A549 (cell line): ENCODE measurements at regions not wholly inside any gene's neighbourhood (a gene's known extent, or its start where the extent isn't known, plus 50 kb on each side); places are given as distances from the start of the nearest gene placed in this dataset.

ENCODE experiments used
- CTCF ChIP-seq: fragments of >200 bp; sonication (Bioruptor Twin); formaldehyde crosslinking; IDR thresholded peaks from 3 replicates; pipeline ENCODE4 v1.5.1; 2016
- EP300 ChIP-seq, 2 experiments: fragments of >200 bp; sonication (Bioruptor Twin); formaldehyde crosslinking; IDR thresholded peaks; 2 replicates in 1 of 2; 3 replicates in 1 of 2; pipeline ENCODE4 v1.6.1; 2016 to 2017
- JUNB ChIP-seq: fragments of >200 bp; sonication (Bioruptor Twin); formaldehyde crosslinking; IDR thresholded peaks from 2 replicates; pipeline ENCODE4 v1.6.1; 2016
- MAX ChIP-seq: IDR thresholded peaks from 2 replicates; pipeline ENCODE4 v1.6.1; 2012
- POLR2A ChIP-seq: IDR thresholded peaks from 2 replicates; pipeline ENCODE4 v1.6.1; 2012; ENCODE audit warnings: mild to moderate bottlenecking, low read length
- RAD21 ChIP-seq, 2 experiments: fragments of >200 bp in 1 of 2; sonication (Bioruptor Twin) in 1 of 2; formaldehyde crosslinking in 1 of 2; IDR thresholded peaks in 1 of 2; conservative IDR thresholded peaks in 1 of 2; 2 replicates in 1 of 2; 3 replicates in 1 of 2; pipeline ENCODE4 v1.6.1; 2012 to 2018; ENCODE audit warnings: inconsistent platforms in 1 of 2
- RCOR1 ChIP-seq: fragments of 150-350 bp; IDR thresholded peaks from 2 replicates; pipeline ENCODE4 v1.6.1; 2014; ENCODE audit warnings: antibody characterized with exemption, low read length, low read depth
- RFX5 ChIP-seq: fragments of 450-650 bp; IDR thresholded peaks from 2 replicates; pipeline ENCODE4 v1.7.1; 2014; ENCODE audit warnings: antibody characterized with exemption, mild to moderate bottlenecking, moderate library complexity
- SMC3 ChIP-seq: fragments of >200 bp; sonication (Bioruptor Twin); formaldehyde crosslinking; IDR thresholded peaks from 3 replicates; pipeline ENCODE4 v1.6.1; 2018; ENCODE audit warnings: inconsistent platforms
- USF2 ChIP-seq: fragments of 450-650 bp; IDR thresholded peaks from 2 replicates; pipeline ENCODE4 v1.6.1; 2014; ENCODE audit warnings: antibody characterized with exemption
- ZC3H11A ChIP-seq: fragments of 450-650 bp; IDR thresholded peaks from 2 replicates; pipeline ENCODE4 v1.6.1; 2014; ENCODE audit warnings: antibody characterized with exemption, mild to moderate bottlenecking

GRCh38 chr6:51094271-51094670 is 275.6 kb downstream of the TFAP2B start:
- TF ChIP-seq POLR2A (no peak), MAX (no peak), CTCF (no peak), ZC3H11A (no peak), RFX5 (no peak), RCOR1 (no peak), USF2 (no peak), RAD21 (conservative IDR thresholded peaks at IDR 0.05 in 1 of 2, IDR thresholded peaks at IDR 0.05 in 1 of 2) (no peak), EP300 (IDR thresholded peaks at IDR 0.05) (no peak), JUNB (no peak), SMC3 (no peak)
